ENCODE measurements at regions not wholly inside any gene's neighbourhood (a gene's known extent, or its start where the extent isn't known, plus 50 kb on each side); places are given as distances from the start of the nearest gene placed in this dataset.
A peak's percentile ranks its signal among the peaks of the same experiment; 100 is the strongest.

GRCh38 chr6:156647991-156648390 is 129.2 kb upstream of the ARID1B start:
- DNase-seq: no peak

GRCh38 chr6:156647140-156647784 is 129.9 kb upstream of the ARID1B start:
- peak in 3 of 4 experiments; percentile 10 to 23 (median 14) for DNase-seq

DNA sequence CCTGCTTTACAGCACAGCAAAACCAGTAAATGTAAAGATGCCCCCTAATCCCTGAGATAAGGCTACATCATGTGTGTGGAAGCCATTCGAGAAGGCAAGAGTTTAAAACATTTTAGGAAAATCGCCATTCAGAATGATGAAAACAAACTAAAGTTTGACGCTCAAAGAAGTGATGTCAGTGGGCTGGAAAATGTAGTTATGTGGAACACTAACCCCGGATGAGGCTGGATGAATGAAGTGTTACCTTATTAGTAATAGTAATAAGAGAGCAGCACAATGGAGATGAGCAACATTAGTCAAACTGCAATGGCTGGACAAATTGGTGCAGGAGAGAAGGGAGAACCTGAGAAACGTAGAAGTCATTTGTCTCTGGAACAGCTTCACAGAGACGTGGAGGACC is 130.7 kb upstream of the ARID1B start:
- DNase-seq: no peak

- DNase-seq: no peak
Observed at GRCh38 chr6:156645097-156645496, 132.1 kb upstream of the ARID1B start.

GRCh38 chr6:156639009-156639721 is 138.0 kb upstream of the ARID1B start:
- no peak for DNase-seq

GRCh38 chr6:156638581-156638980 is 138.6 kb upstream of the ARID1B start:
- no peak for DNase-seq

DNA sequence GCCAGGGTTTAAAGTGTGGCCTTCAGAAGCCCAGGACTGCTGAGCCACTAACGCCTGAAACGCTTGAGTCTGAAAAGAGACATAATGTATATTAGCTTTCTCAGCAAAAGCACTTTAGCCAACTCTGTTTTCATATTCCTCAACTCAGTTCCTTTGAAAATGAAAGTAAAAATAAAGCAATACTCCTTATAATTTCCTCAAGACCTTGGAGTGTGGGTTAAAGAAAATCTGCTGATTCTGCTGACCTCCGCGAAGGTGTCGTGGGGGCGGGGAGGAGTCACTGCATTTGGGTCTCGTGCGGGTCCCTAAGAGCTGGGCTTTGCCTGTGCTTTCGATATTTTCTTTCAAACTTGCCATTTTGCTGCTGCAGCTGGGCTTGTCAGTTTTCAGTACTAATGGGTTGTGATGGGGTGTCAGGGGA is 142.2 kb upstream of the ARID1B start:
- DNase-seq: peak; percentile 4 to 35 (median 27)

GRCh38 chr6:156634048-156634447 is 143.1 kb upstream of the ARID1B start:
- DNase-seq: peak; percentile 2 to 21 (median 12)

DNA sequence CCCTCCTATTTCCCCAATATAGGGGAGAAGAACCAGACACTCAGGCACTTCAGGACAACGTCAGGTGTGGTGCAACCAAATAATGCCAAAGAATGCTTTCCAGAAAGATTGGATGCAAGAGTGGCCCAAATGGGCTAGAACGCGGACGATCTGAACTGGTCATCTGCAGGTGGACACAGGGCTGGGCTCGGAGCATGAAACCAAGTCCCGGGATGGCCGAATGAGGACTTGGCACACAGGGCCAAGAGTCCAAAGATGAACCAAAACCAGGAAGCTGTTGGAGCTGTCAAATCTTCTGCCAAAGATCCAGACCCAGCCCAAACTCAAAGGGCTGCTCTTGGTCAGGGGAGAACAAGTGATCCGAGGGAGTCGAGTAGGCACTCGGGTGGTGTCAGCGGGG is 143.9 kb upstream of the ARID1B start:
- no peak for DNase-seq

- no peak for DNase-seq
Observed at GRCh38 chr6:156630613-156631302, 146.4 kb upstream of the ARID1B start.

DNA sequence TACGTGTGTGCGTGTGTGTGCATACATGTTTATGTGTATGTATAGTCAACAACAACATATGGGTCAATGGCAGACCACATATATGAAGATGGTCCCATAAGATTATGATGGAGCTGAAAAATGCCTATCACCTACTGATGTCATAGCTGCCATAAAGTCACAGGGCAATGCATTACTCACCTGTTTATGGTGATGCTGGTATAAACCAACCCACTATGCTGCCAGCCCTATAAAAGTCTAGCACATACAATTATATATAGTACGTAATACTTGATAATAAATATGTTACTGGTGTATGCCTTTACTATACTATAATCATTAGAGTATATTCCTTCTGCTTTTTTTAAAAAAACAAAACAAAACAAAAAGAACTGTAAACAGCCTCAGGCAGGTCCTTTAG is 148.4 kb upstream of the ARID1B start:
- DNase-seq: no peak

DNA sequence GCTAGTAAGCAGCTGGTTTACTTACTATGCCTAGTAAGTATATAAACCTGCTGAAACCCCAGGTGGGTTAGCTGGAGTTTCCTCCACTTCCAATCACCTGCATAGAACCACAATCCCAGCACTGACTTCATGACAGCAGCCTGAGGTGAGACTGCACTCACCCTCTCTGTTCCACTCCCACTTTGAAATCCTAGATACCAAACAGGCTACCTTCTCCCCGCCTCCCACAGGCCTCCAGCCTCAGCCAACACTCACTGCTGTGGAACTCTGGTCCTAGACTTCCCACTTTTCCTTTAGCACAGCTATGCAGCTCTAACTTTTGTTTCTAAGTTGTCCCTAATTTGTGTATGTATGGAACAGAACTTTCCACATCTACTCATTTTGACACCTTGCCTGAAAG is 149.7 kb upstream of the ARID1B start:
- no peak for DNase-seq

DNA sequence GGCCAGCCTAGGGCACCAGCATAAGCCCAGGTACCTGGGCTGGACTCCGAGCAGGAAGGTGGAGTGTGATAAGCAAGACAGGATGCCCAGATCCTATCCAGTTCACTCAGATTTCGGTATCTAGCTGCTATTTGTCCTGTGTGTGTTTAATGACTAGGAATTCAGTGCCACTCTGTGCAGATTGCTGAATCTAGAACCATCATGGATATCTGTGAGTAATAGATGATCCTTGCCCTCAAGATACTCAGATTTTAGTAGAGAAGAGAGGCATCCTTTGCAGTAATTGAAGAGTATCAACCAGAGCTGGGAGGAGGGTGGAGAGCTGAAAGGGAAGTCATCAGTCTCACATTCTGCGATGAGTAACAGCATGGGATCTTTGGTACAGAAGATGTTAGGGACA is 155.0 kb upstream of the ARID1B start:
- no peak for DNase-seq

- DNase-seq: no peak
Observed at GRCh38 chr6:156620331-156620730, 156.8 kb upstream of the ARID1B start.

DNA sequence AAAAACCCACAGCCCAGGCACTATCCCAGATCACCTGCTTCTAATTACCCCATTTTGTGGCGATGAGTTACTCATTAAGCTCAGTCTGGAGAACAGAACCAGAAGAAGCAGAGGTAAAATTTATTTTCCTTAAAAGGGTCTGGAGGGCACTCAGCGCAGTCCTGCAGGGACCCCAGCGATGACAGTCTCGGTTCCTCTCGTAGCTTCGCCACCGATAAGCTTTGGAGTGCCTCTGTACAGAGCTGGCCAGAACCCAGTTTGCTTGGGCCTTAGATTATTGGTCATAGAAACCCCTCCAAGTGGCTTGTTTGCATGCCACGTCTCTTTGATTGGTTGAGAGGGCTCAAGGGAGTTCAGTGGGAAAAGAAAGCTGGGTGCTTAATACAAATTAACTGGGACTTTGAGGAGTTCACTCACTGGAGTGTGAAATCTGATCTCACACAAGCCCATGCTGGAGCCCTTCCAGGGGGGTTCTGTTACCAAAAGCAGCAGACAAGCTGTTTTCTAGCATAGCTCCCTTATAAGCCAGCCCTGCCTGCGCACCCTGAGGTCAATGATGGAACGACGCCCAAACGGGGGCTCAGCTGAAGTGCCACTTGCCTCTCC is 158.5 kb upstream of the ARID1B start:
- no peak for DNase-seq

DNA sequence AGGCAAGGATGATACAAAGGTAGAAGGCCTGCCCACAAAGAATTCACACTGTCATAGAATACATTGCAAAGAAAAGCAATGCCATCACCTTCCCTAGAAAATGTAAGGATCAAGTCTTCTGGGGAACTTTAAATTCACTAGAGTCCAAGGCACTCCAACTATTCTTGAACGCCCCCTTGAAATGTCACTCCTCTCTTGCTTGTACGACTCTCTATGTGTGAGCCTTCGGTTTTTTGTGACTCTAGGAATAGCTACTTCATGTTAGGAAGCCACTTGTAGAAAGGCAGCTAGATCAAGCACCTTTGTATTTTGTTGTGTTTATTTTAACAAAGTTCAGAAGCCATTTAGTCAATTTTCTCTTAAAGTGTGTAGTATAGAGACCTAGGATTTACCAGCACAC is 159.2 kb upstream of the ARID1B start:
- no peak for DNase-seq

- DNase-seq: peak in 3 of 4 experiments; percentile 21 to 62 (median 25)
Observed at GRCh38 chr6:156617376-156617775, 159.8 kb upstream of the ARID1B start.

GRCh38 chr6:156616495-156616894 is 160.7 kb upstream of the ARID1B start:
- no peak for DNase-seq

DNA sequence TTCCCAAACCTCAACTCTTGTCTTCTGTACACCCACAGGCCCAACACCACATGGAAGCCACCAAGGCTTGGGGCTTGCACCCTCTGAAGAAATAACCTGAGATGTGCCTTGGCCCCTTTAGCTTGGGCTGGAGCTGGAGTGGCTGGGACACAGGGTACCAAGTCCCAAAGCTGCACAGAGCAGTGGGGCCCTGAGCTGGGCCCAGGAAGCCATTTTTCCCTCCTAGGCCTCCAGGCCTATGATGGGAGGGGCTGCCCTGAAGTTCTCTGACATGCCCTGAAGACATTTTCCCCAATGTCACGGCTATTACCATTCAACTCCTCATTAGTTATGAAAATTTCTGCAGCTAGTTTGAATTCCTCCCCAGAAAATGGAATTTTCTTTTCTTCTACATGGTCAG is 163.2 kb upstream of the ARID1B start:
- no peak for DNase-seq

- DNase-seq: no peak
Observed at GRCh38 chr6:156612361-156612760, 164.8 kb upstream of the ARID1B start.

DNA sequence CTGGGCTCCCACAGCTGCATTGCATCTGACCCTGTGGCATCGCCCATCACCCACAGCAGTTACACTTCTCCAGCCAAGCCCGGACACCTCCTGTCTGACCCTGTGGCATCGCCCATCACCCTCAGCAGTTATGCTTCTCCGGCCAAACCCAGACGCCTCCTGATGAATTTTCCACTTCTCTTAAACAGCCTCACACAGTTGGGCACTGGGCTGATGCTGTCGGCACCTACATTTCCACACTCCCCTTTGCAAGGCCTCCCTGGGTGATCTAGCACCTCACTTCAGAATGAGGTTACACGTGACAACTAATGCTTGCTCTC is 175.2 kb upstream of the ARID1B start:
- no peak for DNase-seq

DNA sequence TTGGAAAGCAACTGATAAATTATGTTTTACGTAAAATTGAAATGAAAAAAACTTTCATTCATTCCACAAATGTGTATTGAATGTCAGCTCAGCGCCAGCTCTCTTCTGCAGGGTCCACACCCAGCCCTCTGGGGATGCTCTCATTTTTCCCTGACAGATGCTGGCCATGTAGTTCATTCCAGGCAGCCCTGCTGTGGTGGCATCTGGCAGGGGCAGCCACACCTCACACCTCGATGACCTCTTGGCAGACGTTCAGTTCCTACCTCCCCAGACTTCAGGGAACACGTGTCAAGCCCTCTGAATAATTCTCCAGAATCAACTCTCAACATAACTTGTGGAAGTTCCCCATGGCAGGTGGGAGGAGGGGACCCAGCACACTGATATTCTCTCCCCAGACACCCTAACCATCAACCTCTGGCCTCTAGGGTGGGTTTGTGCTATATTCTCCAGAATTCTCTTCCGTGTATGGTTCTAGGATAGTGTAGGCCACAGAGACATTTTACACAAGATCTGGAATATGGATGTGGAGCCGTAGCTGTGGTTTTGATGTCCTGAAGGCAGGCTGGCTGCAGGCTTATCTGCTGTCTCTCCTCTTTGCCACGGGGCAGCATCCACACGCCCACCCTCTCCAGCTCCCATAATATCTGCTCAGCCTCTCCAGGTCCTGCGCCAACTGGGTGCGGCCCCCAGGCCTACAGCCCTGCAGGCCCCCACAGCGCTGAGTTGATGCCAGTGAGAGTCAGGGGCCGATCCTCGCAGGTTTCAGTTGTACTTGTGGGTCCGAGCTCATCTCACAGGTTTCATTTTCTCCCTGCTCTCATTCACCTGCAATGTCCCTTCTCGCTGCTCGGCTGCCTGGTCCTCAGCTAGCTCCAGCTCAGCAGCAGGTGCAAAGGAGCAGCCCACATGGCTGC is 175.8 kb upstream of the ARID1B start:
- no peak for DNase-seq

DNA sequence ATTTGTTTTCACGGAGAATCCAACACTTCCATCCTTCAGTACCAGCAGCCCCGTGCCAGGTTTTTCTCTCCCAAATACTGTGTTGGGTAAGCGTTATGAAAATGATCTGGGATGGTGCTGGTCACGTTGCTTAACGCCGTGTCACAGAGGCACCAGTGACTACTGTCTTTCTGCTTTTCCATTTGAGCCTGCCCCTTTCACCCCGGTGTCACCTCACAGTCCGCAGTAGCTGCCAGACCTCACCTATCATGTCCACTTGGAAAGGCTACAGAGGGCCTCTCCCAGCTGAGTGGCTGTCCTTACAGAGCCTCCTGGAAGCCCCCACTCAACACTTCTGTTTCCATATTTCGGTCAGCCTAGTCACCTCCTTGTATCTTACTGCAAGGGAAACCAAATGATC is 176.5 kb upstream of the ARID1B start:
- DNase-seq: no peak

All from suppressor macrophage (primary cell).